Smooth muscle cell of the brain vasculature (primary cell): ENCODE measurements at regions not wholly inside any gene's neighbourhood (a gene's known extent, or its start where the extent isn't known, plus 50 kb on each side); places are given as distances from the start of the nearest gene placed in this dataset.
"Not testable (repeated sequence)": the region's sequence is repeated elsewhere in the genome, so short reads cannot be mapped to it uniquely, and the experiment has no call there.

Source experiments
- DNase-seq: peaks from one replicate; pipeline ENCODE4 v3.0.0-alpha.2; 2012; ENCODE audit warnings: low read depth, low spot score

- DNase-seq: no peak
Measured at GRCh38 chr17:55903028-55903690, 152.3 kb downstream of the PCTP start.

- DNase-seq: no peak
Measured at GRCh38 chr17:55909776-55910175, 158.9 kb downstream of the PCTP start.

- DNase-seq: no peak
Measured at GRCh38 chr17:55911186-55911585, 160.3 kb downstream of the PCTP start.

GRCh38 chr17:55925440-55925839 is 174.6 kb downstream of the PCTP start:
- no peak for DNase-seq

- DNase-seq: no peak
Measured at GRCh38 chr17:55926276-55926990, 175.6 kb downstream of the PCTP start.

GRCh38 chr17:55930291-55930809 is 179.5 kb downstream of the PCTP start:
- DNase-seq: no peak

- no peak for DNase-seq
Measured at GRCh38 chr17:55931446-55931845, 180.6 kb downstream of the PCTP start.

- no peak for DNase-seq
Measured at GRCh38 chr17:55932973-55933372, 182.1 kb downstream of the PCTP start.

GRCh38 chr17:55939181-55939810 is 188.4 kb downstream of the PCTP start:
- DNase-seq: not testable (repeated sequence)

- DNase-seq: no peak
Measured at GRCh38 chr17:55959756-55960155, 193.5 kb upstream of the ANKFN1 start.

- no peak for DNase-seq
Measured at GRCh38 chr17:55961386-55961785, 191.9 kb upstream of the ANKFN1 start.

GRCh38 chr17:55962951-55963401 is 190.3 kb upstream of the ANKFN1 start:
- no peak for DNase-seq

- DNase-seq: no peak
Measured at GRCh38 chr17:55964191-55964590, 189.1 kb upstream of the ANKFN1 start.

GRCh38 chr17:55965051-55965450 is 188.2 kb upstream of the ANKFN1 start:
- no peak for DNase-seq

- no peak for DNase-seq
Measured at GRCh38 chr17:55969562-55970324, 183.5 kb upstream of the ANKFN1 start.

- DNase-seq: no peak
Measured at GRCh38 chr17:55978578-55978977, 174.7 kb upstream of the ANKFN1 start.

- DNase-seq: no peak
Measured at GRCh38 chr17:55983096-55983495, 170.2 kb upstream of the ANKFN1 start.

GRCh38 chr17:55986817-55987216 is 166.5 kb upstream of the ANKFN1 start:
- no peak for DNase-seq

GRCh38 chr17:55988861-55989260 is 164.4 kb upstream of the ANKFN1 start:
- DNase-seq: no peak

- no peak for DNase-seq
Measured at GRCh38 chr17:55990332-55991006, 162.8 kb upstream of the ANKFN1 start.

GRCh38 chr17:55996826-55997225 is 156.4 kb upstream of the ANKFN1 start:
- no peak for DNase-seq
